ENCODE measurements at regions not wholly inside any gene's neighbourhood (a gene's known extent, or its start where the extent isn't known, plus 50 kb on each side); places are given as distances from the start of the nearest gene placed in this dataset.

DNA sequence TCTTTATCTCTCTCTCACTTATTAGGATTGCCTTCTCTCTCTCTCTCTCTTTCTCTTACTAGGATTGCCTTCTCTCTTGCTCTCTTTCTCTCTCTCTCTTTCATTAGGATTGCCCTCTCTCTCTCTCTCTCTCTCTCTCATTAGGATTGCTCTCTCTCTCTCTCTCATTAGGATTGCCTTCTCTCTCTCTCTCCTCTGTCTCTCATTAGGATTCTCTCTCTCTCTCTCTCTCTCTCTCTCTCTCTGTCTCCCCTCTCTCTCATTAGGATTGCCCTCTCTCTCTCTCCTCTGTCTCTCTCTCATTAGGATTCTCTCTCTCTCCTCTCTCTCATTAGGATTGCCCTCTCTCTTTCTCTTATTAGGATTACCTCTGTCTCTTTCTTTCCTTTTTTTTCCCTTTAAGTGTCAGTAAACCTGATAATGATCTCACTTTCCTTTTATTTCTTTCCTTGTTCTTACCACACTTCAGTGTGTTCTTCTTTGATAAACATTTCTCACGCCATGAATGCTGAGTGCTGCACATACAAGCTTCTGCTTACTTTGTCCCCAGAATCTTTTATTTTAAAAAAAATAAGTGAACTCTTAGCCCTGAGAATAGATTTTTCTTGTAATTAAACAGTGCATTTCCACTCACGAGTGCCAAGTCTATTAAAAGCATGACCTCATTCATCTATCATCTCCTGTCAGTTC, 243.4 kb upstream of the TBC1D5 start:
- DNase-seq (ENCODE audit: low spot score): no peak

DNA sequence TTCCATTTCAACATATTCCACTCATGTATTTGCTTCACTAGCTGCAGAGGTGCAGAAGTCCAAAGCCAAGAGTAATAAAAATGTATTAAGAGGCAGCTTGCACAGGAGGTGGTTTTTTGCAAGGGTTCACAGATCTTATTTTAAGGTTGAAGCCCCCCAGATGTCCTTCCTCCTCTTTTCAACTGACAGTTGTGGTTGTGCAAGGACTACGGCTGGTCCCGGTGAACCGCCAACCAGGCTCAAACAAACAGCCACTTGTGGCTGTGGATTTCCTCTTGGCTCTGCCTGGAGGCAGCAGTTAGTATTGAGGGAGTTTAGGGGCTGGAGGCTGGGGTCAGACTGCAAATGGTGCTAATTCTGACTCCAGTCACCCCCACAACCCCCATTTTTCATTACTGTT, 240.7 kb upstream of the TBC1D5 start:
- DNase-seq (ENCODE audit: low spot score): no peak

GRCh38 chr3:17982211-17982880, 239.9 kb upstream of the TBC1D5 start:
- no peak for DNase-seq (ENCODE audit: low spot score)

- peak; percentile 29 for DNase-seq (ENCODE audit: low spot score)
These were observed 238.4 kb upstream of the TBC1D5 start for GRCh38 chr3:17980863-17981262.

- no peak for DNase-seq (ENCODE audit: low spot score)
These were observed 237.5 kb upstream of the TBC1D5 start for GRCh38 chr3:17979911-17980310.

GRCh38 chr3:17979252-17979651, 236.8 kb upstream of the TBC1D5 start:
- DNase-seq (ENCODE audit: low spot score): peak; percentile 18

DNA sequence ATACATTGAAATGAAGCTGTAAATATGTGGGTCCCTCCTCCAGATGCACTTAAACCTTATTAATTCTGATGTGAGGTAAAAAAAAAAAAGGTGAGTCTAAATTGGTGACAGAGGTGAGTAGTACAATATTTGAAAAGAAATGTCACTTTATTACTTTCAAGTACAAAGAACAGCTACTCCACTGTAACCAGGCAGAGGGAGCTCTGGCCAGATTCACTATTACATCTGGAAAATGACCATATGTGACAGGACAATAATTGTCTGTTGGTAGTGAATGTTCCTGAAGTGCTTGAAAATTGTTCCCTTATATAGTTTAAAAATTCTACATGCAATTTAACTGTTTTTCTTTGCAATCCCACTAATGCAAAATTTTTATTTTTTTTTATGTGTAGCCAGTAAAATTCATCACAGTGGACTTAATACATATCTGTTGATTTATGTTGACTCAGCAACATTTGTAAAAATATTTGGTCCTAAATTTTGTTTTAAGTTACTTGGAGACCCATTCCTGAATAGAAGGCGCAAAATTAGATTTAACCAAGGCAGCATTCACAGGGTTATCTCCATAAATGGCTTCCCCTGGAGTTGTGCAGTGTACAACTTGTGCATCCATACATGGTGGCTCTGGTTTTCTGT, 231.9 kb upstream of the TBC1D5 start:
- no peak for DNase-seq (ENCODE audit: low spot score)

DNA sequence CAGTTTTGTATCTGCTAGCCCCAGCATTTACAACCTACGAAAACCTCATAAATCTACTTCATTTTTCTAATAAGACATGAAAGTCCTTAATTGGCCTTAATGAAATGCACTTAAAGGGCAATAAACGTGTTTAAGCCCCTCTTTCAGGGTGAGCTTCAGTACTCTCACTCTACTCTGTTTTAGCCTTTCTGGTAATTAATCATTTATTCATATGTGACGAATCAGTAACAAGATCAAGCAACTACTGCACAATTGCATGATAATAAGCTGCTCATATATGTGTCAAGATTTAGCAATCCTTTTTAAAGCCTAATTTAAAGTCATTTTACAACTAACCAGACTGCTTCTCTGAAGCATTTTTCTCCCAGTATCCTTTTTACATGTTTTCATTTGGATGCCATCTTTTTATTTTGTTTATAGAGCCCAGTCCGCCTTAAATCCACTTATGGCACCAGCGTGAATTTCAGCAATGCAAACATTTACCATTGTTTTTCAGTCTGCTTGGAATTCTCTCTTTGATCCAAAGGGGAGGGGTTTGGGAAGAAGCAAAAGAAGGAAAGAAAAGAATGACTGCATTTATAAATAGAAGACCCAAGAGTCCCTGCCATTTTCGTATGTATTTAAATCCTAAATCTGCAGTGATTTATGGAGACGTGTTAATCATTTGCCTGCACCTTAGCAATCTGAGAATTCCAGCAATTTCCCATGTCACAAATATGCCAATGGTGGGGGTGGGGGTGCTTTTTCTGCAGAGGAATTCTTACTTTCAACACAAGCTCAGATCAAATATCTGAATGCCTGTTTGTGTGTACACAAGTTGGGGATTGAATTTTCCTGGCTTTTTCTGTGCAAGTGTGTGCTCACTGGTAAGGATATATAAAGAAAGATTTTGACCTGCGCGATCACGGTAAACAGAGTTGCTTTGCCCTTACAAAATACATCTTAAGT, 230.8 kb upstream of the TBC1D5 start:
- no peak for DNase-seq (ENCODE audit: low spot score)

DNA sequence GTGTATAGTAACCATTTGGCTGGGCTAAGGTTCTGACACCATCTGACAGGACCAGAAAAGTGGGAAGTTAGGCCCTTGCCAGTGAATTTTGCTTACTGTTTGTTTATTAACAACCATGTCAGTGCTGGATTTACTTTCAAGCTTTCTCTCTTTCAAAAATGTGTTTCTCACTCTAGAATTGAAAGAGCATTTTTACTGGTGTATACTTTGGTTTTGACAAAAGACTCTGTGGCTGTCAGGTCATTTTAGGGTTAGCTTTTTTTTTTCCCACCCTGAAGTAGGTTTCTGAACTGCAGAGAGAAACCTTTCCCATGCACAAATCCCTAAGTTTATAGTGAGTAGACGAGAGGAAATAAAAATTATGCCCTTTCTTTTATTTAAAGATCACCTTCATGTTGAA, 230.0 kb upstream of the TBC1D5 start:
- DNase-seq (ENCODE audit: low spot score): no peak

GRCh38 chr3:17972030-17972429, 229.6 kb upstream of the TBC1D5 start:
- DNase-seq (ENCODE audit: low spot score): no peak

DNA sequence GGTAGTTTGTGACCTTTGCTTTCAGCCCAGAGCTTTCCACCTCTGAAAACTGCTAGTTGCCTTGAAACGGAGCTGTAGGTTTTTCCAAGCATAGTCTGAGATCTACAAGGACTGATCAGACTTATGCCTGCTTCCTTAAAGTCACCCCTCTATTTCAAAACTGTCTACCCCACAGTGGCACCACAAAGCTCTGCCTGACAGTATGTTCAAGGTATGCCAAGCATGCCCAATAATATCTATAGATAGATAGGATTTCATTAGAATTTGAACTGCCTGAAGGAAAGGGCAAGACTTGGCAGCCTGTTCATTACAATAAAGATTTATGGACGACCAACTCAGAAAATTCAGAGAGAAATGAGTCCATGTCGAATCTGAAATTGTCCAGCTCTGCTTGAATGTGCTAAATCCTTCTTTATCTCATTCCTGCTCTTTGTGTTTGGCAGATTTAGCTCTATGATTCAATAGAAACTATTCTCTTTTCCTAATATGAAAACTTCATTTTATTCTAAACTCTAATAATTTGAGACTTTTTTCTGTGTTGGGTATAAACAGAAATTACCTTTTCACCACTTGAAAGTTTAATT, 227.6 kb upstream of the TBC1D5 start:
- DNase-seq (ENCODE audit: low spot score): no peak

DNA sequence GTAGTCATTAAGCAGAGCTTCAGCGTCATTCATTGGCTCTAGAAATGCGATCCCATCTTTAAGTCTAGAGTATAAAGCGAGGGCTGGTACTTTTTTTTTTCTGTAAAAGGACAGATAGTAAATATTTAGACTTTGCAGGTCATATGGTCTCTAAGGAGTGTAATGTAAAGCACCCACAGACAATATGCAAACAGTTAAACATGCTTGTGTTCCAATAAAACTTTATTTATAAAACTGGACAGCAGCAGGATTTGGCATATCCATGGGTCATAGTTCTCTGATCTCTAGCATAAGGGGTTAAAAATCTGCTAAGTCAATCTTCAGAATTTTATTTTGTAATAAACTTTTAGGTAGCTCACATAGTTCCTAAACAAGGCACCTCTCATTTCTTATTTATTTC, 226.8 kb upstream of the TBC1D5 start:
- DNase-seq (ENCODE audit: low spot score): no peak

- no peak for DNase-seq (ENCODE audit: low spot score)
These were observed 225.6 kb upstream of the TBC1D5 start for GRCh38 chr3:17967953-17968607.

DNA sequence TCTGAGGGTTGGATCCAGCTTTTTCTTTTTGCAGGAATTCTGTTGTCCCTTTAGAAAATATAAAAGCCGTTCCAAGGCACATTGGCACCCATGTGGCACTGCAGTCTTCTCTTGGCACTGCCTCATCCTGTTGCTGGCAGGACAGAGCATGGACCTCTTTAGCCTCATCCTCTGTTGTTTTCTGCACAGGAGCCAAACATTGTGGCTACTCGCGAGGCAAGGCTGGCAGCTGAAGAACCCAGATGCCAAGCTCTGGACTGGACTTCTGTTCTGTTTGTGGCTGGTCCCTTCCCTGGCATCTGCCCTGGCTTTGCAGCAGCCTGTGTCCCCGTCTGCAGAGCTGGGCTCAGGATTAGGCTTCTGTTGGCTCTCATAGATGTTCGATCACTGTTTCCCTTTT, 224.7 kb upstream of the TBC1D5 start:
- DNase-seq (ENCODE audit: low spot score): no peak

GRCh38 chr3:17965331-17965730, 222.9 kb upstream of the TBC1D5 start:
- no peak for DNase-seq (ENCODE audit: low spot score)

GRCh38 chr3:17964108-17964507, 221.7 kb upstream of the TBC1D5 start:
- no peak for DNase-seq (ENCODE audit: low spot score)

GRCh38 chr3:17955411-17955810, 213.0 kb upstream of the TBC1D5 start:
- DNase-seq (ENCODE audit: low spot score): no peak

GRCh38 chr3:17954801-17955200, 212.4 kb upstream of the TBC1D5 start:
- no peak for DNase-seq (ENCODE audit: low spot score)

- no peak for DNase-seq (ENCODE audit: low spot score)
These were observed 208.8 kb upstream of the TBC1D5 start for GRCh38 chr3:17951241-17951640.

DNA sequence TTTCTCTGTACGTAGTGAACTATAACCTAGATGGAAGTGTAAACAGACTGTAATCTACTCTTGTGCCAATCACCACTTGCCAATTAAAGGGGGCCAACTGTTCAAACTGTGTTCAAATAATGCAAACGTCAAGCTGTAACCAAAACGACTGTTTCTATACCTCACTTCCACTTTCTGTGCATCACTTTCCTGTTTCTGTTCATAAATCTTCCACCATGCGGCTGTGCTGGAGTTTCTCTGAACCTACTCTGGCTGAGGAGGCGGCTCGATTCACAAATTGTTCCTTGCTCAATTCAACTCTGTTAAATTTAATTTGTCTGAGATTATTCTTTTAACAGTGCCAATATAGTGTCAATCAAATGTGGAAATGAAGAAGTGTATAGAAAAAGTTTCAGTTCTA, 206.7 kb upstream of the TBC1D5 start:
- DNase-seq (ENCODE audit: low spot score): no peak

GRCh38 chr3:17947833-17948232, 205.4 kb upstream of the TBC1D5 start:
- no peak for DNase-seq (ENCODE audit: low spot score)
